Activated CD4-positive, CD25-positive, alpha-beta regulatory T cell treated with anti-CD3 and anti-CD28 coated beads, Interleukin-2, amount 50 U/mL, for 24 hours (primary cell): ENCODE measurements at regions not wholly inside any gene's neighbourhood (a gene's known extent, or its start where the extent isn't known, plus 50 kb on each side); places are given as distances from the start of the nearest gene placed in this dataset.
"Not testable (repeated sequence)": the region's sequence is repeated elsewhere in the genome, so short reads cannot be mapped to it uniquely, and the experiment has no call there.

Source experiments
- ATAC-seq, 2 donors: fragments of 150-1000 bp; cut with Tn5 transposase; one replicate each; pipeline ENCODE4 v1.10.0; 2021; ENCODE audit warnings: mild to moderate bottlenecking in 1 of 2, moderate library complexity in 1 of 2

DNA sequence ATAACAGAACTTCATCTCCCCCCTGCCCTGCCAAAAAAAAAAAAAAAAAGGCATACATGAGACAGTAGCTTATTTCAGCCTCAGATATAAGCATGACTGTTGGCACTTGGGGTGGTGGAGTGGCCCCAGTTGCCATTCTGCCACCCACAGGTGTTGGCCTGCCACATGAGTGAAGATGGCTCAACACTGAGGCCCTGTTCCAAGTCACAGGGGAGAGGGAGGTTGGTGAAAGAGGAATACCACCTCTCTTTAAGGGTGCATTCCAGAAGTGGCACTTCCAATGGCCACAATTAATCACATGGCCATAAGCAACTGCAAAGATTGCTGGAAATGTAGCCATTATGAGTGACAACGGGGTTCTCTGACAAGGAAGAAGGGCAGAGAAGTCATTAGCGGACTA lies 61.9 kb upstream of the JARID2 start:
- ATAC-seq, result peak; percentile 15 to 22

DNA sequence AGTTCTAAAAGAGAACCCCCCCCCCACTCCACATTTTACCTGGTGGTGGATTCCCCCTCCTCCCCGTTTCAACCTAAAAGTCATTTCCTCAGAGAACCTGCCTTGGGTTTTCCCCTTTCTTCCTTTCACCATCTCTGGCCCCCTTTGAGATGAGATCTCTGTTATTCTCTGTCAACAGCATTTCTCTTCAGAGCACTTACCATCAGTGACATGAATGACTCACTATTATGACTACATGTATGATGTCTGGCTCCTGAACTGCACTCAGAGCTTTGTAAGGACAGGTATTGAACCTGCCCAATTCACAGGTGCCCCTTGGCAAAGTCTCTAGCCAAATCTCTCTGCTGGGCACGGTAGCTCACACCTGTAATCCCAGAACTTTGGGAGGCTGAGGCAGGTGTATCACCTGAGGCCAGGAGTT lies 61.4 kb upstream of the JARID2 start:
- peak; percentile 99 to 100 for ATAC-seq

DNA sequence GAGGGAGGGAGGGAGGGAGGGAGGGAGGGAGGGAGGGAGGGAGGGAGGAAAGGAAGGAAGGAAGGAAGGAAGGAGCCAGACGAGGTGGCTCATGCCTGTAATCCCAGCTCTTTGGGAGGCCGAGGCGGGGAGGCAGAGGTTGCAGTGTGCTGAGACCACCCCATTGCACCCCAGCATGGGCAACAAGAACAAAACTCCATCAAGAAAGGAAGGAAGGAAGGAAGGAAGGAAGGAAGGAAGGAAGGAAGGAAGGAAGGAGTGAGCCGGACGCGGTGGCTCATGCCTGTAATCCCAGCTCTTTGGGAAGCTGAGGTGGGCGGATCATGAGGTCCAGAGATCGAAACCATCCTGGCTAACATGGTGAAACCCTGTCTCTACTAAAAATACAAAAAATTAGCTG lies 60.8 kb upstream of the JARID2 start:
- ATAC-seq, result not testable (repeated sequence)

- ATAC-seq, result not testable (repeated sequence)
Observed at GRCh38 chr6:15193451-15193850, 52.4 kb upstream of the JARID2 start.

DNA sequence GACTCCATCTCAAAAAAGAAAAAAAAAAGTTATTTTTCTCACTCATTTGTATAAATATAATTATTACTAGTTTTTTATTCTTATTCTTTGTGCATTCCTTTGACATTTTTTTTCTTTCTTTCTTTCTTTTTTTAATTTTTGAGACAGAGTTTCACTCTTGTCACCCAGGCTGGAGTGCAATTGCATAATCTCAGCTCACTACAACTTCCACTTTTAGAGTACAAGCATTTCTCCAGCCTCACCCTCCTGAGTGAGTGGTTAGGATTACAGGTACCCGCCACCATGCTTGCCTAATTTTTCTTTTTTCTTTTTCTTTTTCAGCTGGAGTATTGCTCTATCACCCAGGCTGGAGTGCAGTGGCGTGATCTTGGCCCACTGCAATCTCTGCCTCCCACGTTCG lies 51.4 kb upstream of the JARID2 start:
- no peak for ATAC-seq
